SJCRH30 (cell line): ENCODE measurements at regions not wholly inside any gene's neighbourhood (a gene's known extent, or its start where the extent isn't known, plus 50 kb on each side); places are given as distances from the start of the nearest gene placed in this dataset.
A peak's percentile ranks its signal among the peaks of the same experiment; 100 is the strongest.

ENCODE experiments used
- DNase-seq, 2 experiments: peaks; one replicate each; pipeline ENCODE4 v3.0.0-alpha.2; 2015 to 2020
- H3K27ac ChIP-seq: fragments of 250-450 bp; sonication (Bioruptor Pico); 2 replicates; pipeline ENCODE4 v1.5.1; 2020; ENCODE audit warnings: mild to moderate bottlenecking, moderate library complexity
- H3K27me3 ChIP-seq: fragments of 250-450 bp; sonication (Bioruptor Pico); 2 replicates; pipeline ENCODE4 v1.5.1; 2020; ENCODE audit warnings: mild to moderate bottlenecking, moderate library complexity
- H3K36me3 ChIP-seq: fragments of 250-450 bp; sonication (Bioruptor Pico); 2 replicates; pipeline ENCODE4 v1.5.1; 2020; ENCODE audit warnings: mild to moderate bottlenecking, moderate library complexity
- H3K4me1 ChIP-seq: fragments of 250-450 bp; sonication (Bioruptor Pico); 2 replicates; pipeline ENCODE4 v1.5.1; 2020; ENCODE audit warnings: mild to moderate bottlenecking, moderate library complexity
- H3K4me3 ChIP-seq: fragments of 250-450 bp; sonication (Bioruptor Pico); 2 replicates; pipeline ENCODE4 v1.5.1; 2020; ENCODE audit warnings: mild to moderate bottlenecking, moderate library complexity
- H3K9me3 ChIP-seq: fragments of 250-450 bp; sonication (Bioruptor Pico); replicated peaks from 2 replicates; pipeline ENCODE4 v1.5.1; 2020; ENCODE audit warnings: mild to moderate bottlenecking, moderate library complexity

DNA sequence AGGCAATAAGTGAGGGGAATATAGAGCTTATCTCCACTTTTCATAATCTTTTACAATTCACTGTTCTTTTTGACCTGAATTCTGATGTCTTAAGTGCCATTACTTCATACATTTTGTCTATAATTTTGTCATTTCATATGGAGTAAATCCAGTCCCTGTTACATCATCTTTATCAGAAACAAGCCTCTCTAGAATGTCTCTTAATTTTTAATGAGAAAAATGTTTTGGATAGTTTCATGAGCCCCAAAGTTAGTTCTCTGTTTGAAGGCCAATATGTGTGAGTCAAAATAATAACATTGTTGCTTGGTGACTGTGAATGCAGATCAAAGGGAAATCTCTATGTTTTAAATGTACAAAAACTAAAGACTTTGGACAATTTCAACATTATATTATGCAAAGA is 329.6 kb upstream of the ARRDC3 start:
- H3K4me1 ChIP-seq, result no peaks in the 10 kb centered on the region
- no peaks in the 10 kb centered on the region for H3K27me3 ChIP-seq
- no peak overlapping the region for H3K4me3 ChIP-seq
- no peak for DNase-seq
- no peak overlapping the region for H3K27ac ChIP-seq
- H3K36me3 ChIP-seq, result no peaks in the 10 kb centered on the region
- no peaks in the 10 kb centered on the region for H3K9me3 ChIP-seq

DNA sequence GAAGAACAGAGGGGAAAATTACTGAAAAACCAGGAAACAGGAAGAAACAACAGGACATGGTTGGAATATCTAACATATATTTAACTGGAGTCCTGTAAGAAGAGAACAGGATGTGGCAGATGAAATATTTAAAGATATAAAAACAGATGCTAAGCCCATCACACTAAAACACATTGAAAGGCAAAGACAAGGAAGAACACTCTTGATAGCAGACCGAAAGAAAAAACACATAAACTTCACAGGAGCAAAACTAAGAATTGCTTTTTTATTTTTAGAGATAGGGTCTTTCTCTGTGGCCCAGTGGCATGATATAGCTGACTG is 324.4 kb upstream of the ARRDC3 start:
- 0 out of 2 replicates have a peak, but pooled peaks cover 3% of the 10 kb centered on the region for H3K4me1 ChIP-seq
- no peak for DNase-seq

DNA sequence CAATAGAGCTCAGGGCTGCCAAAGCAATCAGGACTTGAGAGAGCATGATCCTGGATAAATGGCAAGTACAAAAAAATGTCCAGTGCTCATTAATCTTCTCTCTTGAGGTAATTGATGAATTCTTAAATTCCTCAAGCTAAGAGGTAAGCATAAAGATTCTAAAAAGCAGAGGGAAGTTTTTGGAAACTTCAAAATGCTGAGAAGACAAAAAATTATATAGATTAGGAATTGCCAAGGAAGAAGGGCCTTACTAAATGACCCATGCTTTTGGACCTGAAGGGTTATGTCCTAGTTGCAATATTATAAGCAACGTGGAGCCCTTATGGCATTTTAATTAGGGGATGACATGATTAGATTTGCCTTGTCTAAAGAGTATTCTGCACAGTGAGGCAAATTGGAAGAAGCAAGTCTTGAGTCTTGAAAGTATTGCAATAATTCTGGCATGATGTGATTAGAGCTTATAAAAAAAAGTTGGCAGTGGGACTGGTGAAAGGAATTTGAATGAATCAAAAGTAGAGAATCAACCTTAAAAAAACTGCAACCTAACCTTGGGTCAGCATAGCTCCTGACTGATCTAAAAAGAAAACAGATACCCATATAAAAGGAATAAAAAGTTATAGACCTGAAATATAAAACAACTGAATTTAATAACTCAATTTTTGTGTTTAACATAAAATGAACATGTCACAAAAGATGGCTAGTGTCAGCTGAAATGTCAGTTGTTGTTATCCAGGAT is 323.8 kb upstream of the ARRDC3 start:
- H3K36me3 ChIP-seq, result no peaks in the 10 kb centered on the region
- H3K9me3 ChIP-seq, result no peaks in the 10 kb centered on the region
- H3K4me3 ChIP-seq, result no peak overlapping the region
- H3K27ac ChIP-seq, result no peak overlapping the region
- no peaks in the 10 kb centered on the region for H3K27me3 ChIP-seq
- no peak for DNase-seq
- 0 out of 2 replicates have a peak, but pooled peaks cover 3% of the 10 kb centered on the region for H3K4me1 ChIP-seq

More for the DNA sequence above, 324.4 kb upstream of the ARRDC3 start:
- H3K9me3 ChIP-seq, result no peaks in the 10 kb centered on the region
- H3K27ac ChIP-seq, result no peak overlapping the region
- no peaks in the 10 kb centered on the region for H3K27me3 ChIP-seq
- H3K36me3 ChIP-seq, result no peaks in the 10 kb centered on the region
- H3K4me3 ChIP-seq, result no peak overlapping the region

DNA sequence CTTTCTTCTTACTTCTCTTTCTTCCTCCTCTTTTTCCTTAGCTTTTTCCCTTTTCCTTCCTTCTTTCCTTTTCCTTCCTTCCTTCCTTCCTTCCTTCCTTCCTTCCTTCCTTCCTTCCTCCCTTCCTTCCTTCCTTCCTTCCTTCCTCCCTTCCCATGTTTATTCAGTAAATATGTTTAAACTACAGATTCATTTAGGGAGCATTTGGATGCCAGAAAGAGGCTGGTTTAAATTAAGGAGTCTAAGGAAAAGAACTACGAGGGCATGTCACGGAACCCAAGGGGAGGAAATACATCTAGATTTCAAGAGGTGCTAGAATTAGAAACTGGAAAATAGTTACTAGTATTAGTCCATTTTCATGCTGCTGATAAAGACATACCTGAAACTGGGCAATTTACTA is 320.0 kb upstream of the ARRDC3 start:
- Histone ChIP-seq H3K36me3 (no peaks in the 10 kb centered on the region), H3K4me1 (0 out of 2 replicates have a peak, but pooled peaks cover 3% of the 10 kb centered on the region), H3K27me3 (no peaks in the 10 kb centered on the region), H3K4me3 (no peak overlapping the region), H3K27ac (no peak overlapping the region), H3K9me3 (no peaks in the 10 kb centered on the region)
- no peak for DNase-seq

DNA sequence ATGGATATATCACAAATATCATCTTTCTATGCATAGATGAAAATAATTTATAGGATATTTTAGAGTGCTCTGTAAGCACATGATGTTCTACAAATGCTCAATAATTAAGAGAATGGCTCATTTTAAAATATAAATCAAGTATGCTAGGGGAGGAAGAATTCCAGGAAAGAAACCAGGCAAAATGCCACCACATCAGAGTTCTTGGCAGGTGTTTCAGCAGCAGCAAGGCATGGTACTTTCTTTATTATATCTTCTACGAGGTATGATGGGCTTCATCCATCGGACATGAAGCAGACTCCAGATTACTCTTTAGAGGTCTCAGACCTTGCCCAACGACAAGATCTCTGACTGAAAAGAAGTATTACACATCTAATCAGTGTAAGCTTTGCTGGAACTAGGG is 316.3 kb upstream of the ARRDC3 start:
- no peak overlapping the region for H3K4me3 ChIP-seq
- no peaks in the 10 kb centered on the region for H3K9me3 ChIP-seq
- DNase-seq, result no peak
- no peaks in the 10 kb centered on the region for H3K36me3 ChIP-seq
- H3K4me1 ChIP-seq, result no peaks in the 10 kb centered on the region
- H3K27ac ChIP-seq, result no peak overlapping the region
- no peaks in the 10 kb centered on the region for H3K27me3 ChIP-seq

DNA sequence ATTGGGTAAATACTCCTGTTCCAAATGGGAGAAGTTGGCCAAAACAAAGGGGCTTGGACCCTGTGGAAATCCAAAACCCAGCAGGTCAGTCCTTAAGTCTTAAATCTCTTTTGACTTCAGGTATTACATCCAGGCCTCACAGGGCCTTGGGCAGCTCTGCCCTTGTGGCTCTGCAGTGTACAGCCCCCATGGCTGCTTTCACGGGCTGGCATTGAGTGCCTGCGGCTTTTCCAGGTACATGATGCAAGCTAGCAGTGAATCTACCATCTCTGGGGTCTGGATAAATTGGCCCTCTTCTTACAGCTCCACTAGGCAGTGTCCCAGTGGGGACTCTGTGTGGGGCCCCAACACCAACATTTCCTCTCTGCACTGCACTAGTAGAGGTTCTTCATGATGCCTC is 308.5 kb upstream of the ARRDC3 start:
- Histone ChIP-seq H3K36me3 (no peaks in the 10 kb centered on the region), H3K9me3 (0 out of 2 replicates have a peak, but pooled peaks cover 2% of the 10 kb centered on the region), H3K4me3 (no peak overlapping the region), H3K4me1 (no peaks in the 10 kb centered on the region), H3K27me3 (no peaks in the 10 kb centered on the region), H3K27ac (no peak overlapping the region)
- DNase-seq, result no peak

DNA sequence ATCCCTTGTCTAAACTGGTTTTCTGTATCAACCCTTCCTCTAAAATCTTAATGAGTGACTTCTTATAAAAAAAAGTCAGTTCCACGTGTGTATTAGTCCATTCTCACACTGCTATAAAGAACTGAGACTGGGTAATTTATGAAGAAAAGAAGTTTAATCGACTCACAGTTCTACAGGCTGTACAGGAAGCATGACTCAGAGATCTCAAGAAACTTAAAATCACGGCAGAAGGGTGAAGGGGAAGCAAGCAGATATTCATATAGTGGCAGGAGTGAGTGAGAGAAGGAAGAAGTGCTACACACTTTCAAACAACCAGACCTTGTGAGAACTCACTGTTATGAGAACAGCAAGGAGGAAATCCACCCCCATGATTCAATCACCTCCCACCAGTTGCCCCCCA is 307.8 kb upstream of the ARRDC3 start:
- H3K27me3 ChIP-seq, result no peaks in the 10 kb centered on the region
- no peaks in the 10 kb centered on the region for H3K4me1 ChIP-seq
- no peak overlapping the region for H3K27ac ChIP-seq
- no peaks in the 10 kb centered on the region for H3K36me3 ChIP-seq
- no peak for DNase-seq
- 0 out of 2 replicates have a peak, but pooled peaks cover 2% of the 10 kb centered on the region for H3K9me3 ChIP-seq
- H3K4me3 ChIP-seq, result no peak overlapping the region

DNA sequence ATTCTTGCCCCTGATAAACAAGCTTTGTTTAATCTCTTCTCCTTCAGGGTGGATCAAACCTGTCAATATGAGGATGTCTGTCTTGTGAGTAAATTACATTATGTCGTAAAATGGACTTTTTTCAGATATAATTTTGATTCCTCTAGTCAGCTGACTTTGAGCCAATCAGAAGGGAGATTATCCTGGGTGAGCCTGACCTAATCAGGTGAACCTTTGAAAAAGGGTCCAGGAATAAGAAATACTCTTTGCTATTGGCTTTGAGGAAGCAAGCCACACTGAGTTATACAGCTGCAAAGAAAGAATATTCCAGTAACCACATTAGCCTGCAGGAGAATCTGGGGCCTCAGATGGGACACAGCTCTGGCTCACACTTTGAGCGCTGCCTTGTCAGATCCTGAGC is 304.3 kb upstream of the ARRDC3 start:
- Histone ChIP-seq H3K36me3 (no peaks in the 10 kb centered on the region), H3K4me1 (no peaks in the 10 kb centered on the region), H3K9me3 (no peaks in the 10 kb centered on the region), H3K27ac (no peak overlapping the region), H3K27me3 (no peaks in the 10 kb centered on the region), H3K4me3 (no peak overlapping the region)
- no peak for DNase-seq

DNA sequence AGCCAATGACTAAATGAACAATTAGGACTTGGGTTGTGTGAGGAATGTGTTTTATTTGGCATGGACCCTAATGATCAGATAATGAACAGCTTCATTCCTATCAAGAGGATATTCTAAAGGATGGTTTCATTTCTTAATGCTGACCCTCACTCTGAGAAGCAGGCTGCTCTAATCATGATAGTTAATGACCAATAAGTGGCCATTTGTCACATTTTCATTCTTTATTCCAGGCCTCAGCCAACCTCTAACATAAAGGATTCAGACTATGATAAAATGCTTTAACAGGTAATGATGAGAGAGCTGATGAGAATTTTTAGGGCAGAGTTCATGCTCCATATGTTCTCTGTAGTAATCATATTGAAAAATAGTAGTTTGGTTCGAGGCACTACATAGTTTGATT is 301.5 kb upstream of the ARRDC3 start:
- Histone ChIP-seq H3K9me3 (no peaks in the 10 kb centered on the region), H3K36me3 (no peaks in the 10 kb centered on the region), H3K4me3 (no peak overlapping the region), H3K27me3 (no peaks in the 10 kb centered on the region), H3K27ac (no peak overlapping the region), H3K4me1 (no peaks in the 10 kb centered on the region)
- DNase-seq, result no peak

DNA sequence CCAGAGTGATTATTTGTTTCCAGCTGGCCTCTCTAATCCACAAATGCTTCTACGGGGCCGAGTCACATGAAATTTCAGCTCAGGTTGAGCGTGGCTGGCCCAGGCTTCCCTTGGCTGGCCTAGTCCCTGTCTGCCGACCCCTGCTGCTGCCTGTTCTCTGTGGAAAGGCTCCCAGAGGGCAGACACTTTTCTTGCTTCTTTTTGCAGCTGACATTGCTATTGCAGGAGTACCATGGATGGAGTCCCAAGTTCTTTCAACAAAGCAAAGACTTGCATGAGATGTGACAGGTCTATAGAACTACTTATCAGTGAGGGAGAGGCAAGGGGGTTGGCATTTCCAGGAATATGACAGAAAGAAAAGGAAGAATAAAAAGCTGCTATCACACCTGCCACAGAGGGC is 287.4 kb upstream of the ARRDC3 start:
- Histone ChIP-seq H3K36me3 (no peaks in the 10 kb centered on the region), H3K4me3 (no peak overlapping the region), H3K27me3 (no peaks in the 10 kb centered on the region), H3K9me3 (no peaks in the 10 kb centered on the region), H3K4me1 (no peaks in the 10 kb centered on the region; the same call in 1 of the 2 replicates), H3K27ac (no peak overlapping the region)
- DNase-seq, result peak in 1 of 2 experiments; percentile 32

DNA sequence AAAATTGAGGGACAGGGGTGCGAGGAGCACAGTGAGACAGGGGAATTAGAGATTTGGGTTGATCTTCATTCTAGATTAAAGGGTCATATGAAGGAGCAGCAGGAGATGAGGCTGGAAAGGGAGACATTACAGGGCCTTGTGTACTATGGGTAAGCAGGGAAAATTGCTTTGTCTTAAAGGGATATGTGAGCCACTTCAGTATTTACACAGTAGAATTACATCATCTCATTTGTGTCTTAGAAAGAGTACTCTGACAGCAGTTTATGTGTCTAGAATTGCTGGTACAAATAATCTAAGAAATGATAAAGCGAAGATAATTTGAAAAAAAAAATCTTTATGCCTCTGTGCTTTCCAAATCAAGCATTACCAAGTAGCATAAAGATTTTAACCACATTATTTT is 287.0 kb upstream of the ARRDC3 start:
- Histone ChIP-seq H3K27ac (no peak overlapping the region), H3K36me3 (no peaks in the 10 kb centered on the region), H3K9me3 (no peaks in the 10 kb centered on the region), H3K27me3 (no peaks in the 10 kb centered on the region), H3K4me3 (no peak overlapping the region), H3K4me1 (no peaks in the 10 kb centered on the region; the same call in 1 of the 2 replicates)
- peak in 1 of 2 experiments; percentile 2 for DNase-seq

DNA sequence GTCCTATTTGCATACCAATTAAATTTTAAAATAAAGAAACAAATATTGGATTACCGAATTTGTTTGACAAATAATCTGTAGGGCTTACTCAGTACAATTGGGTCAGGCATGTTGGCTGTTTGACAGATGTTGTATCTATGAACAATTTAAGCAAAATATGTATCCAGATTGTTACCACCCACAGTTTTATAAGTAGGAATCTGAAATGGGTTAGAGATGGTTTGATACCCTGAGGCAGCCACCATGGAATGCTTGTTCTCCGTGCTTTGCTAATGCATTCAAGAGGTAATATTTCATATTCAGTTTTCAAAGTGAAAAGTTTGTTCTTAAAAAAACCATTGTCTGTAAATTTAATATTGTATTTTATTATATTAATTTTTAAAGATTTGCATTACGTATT is 285.1 kb upstream of the ARRDC3 start:
- DNase-seq, result no peak
- no peak overlapping the region for H3K27ac ChIP-seq
- no peaks in the 10 kb centered on the region for H3K36me3 ChIP-seq
- no peak overlapping the region for H3K4me3 ChIP-seq
- H3K9me3 ChIP-seq, result no peaks in the 10 kb centered on the region
- H3K4me1 ChIP-seq, result no peaks in the 10 kb centered on the region; the same call in 1 of the 2 replicates
- H3K27me3 ChIP-seq, result no peaks in the 10 kb centered on the region

DNA sequence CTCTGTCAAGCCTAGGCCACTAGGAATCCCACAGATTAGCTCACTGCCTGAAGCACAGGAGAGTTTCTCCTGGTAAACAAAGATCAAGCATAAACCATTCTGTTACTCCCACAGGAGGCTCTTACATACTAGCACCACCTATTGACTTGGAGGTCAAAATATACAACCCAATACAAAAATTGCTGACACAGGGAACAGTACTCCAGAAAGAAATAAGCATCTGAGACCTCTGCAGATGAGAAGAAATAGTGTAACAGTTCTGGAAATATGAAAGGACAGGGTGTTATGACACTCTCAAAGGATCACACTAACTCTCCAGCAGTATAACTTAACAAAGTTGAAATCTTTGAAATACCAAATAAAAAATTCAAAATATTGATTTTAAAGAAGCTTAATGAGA is 269.6 kb upstream of the ARRDC3 start:
- no peaks in the 10 kb centered on the region for H3K4me1 ChIP-seq
- no peaks in the 10 kb centered on the region for H3K36me3 ChIP-seq
- no peak overlapping the region for H3K27ac ChIP-seq

DNA sequence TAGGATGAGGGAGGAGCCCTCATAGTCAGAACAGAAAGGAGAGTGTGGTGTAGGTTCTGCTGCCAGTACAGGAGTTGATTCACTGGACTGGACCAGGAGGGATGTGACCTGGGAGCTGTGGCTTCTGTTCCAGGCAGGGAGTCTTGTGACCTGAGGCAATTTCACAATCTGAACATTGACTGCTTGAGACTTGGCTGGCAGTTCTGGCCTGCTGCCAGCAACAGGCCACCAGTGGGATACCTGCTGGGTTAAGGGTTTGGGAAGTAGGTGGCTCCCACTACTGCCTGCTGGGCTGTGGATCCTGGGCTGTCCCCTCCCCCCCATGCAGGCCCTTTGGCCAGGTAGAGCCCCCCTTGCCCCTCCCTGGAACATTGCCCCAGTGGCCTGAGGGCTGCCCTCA is 268.6 kb upstream of the ARRDC3 start:
- no peak overlapping the region for H3K4me3 ChIP-seq
- no peak overlapping the region for H3K27ac ChIP-seq
- DNase-seq, result no peak
- no peaks in the 10 kb centered on the region for H3K9me3 ChIP-seq
- H3K4me1 ChIP-seq, result no peaks in the 10 kb centered on the region
- H3K36me3 ChIP-seq, result no peaks in the 10 kb centered on the region
- H3K27me3 ChIP-seq, result no peaks in the 10 kb centered on the region

More for the DNA sequence above, 269.6 kb upstream of the ARRDC3 start:
- DNase-seq, result no peak
- Histone ChIP-seq H3K27me3 (no peaks in the 10 kb centered on the region), H3K9me3 (no peaks in the 10 kb centered on the region; the same call in 1 of the 2 replicates), H3K4me3 (no peak overlapping the region)

DNA sequence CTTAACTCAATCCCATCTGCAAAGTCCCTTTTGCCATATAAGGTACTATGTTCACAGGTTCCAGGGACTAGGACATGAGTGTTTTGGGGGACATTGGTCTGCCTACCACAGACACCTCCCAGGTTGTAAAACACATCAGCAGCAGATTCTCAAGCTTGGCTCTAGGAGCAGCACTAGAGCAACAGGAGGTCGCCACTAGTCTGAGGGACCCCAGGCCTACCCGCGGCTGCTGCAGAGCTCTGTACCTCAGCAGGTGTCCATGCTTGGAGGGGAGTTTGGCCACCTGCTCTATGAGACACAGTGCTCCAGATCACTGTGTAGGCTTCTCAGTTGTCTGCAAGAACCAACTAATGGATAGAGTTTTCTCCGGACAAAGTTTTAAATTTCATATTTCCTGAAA is 262.2 kb upstream of the ARRDC3 start:
- no peak for DNase-seq
- Histone ChIP-seq H3K4me1 (no peaks in the 10 kb centered on the region), H3K27ac (no peak overlapping the region), H3K27me3 (no peaks in the 10 kb centered on the region), H3K36me3 (no peaks in the 10 kb centered on the region), H3K4me3 (no peak overlapping the region), H3K9me3 (no peaks in the 10 kb centered on the region)

DNA sequence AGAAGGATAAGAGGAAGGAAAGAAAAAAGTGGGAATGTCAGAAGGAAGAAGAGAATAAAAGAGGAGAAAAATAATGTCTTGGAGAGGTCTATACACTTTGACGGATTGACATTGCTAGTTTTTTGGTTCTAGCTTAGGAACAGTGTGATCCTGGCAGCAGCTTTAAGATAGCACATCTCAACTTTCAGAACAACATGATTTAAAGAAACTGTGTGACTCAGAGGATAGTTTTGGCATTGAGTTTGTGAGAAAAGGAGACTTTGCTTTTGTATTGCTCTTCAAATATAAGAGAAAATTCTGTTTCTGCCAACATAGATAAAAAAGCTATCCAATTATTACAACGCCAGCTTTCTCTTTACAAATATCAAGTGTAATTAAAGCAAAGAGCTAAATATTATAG is 260.7 kb upstream of the ARRDC3 start:
- Histone ChIP-seq H3K27ac (no peak overlapping the region), H3K4me1 (no peaks in the 10 kb centered on the region), H3K27me3 (no peaks in the 10 kb centered on the region), H3K4me3 (no peak overlapping the region), H3K36me3 (no peaks in the 10 kb centered on the region), H3K9me3 (no peaks in the 10 kb centered on the region)
- DNase-seq, result no peak
